ENCODE measurements at regions not wholly inside any gene's neighbourhood (a gene's known extent, or its start where the extent isn't known, plus 50 kb on each side); places are given as distances from the start of the nearest gene placed in this dataset.

GRCh38 chrY:7961811-7962210, 1050.3 kb upstream of the AMELY start:
- TF ChIP-seq EZH2 (IDR thresholded peaks at IDR 0.05; ENCODE audit: borderline replicate concordance, low read length) (no peak), CTCF (IDR thresholded peaks at IDR 0.05; ENCODE audit: low read length) (no peak)
